HepG2 (cell line): ENCODE measurements at regions not wholly inside any gene's neighbourhood (a gene's known extent, or its start where the extent isn't known, plus 50 kb on each side); places are given as distances from the start of the nearest gene placed in this dataset.

Experiments used
- ARHGAP35 ChIP-seq: sonication (generic); formaldehyde crosslinking; IDR thresholded peaks from 2 replicates; pipeline ENCODE4 v1.9.0; 2022; ENCODE audit warnings: mild to moderate bottlenecking, inconsistent platforms, moderate library complexity, missing genetic modification reagents, borderline replicate concordance
- ATF7-NPFF ChIP-seq: sonication (generic); formaldehyde crosslinking; IDR thresholded peaks from 2 replicates; pipeline ENCODE4 v1.8.1; 2023; ENCODE audit warnings: mild to moderate bottlenecking, low read depth, missing genetic modification reagents, moderate library complexity
- BRD4 ChIP-seq: sonication (generic); formaldehyde crosslinking; IDR thresholded peaks from 2 replicates; pipeline ENCODE4 v1.4.0; 2020; ENCODE audit warnings: missing genetic modification reagents
- GPN1 ChIP-seq: sonication (generic); formaldehyde crosslinking; IDR thresholded peaks from 2 replicates; pipeline ENCODE4 v1.5.1; 2020; ENCODE audit warnings: missing genetic modification reagents, borderline replicate concordance
- HMG20A ChIP-seq: IDR thresholded peaks from 2 replicates; pipeline ENCODE4 v1.6.1; 2016; ENCODE audit warnings: borderline replicate concordance
- IRF9 ChIP-seq: sonication (generic); formaldehyde crosslinking; IDR thresholded peaks from 2 replicates; pipeline ENCODE4 v1.8.0; 2022; ENCODE audit warnings: missing genetic modification reagents, mild to moderate bottlenecking, borderline replicate concordance
- KLF16 ChIP-seq, 2 experiments: sonication (generic) in 1 of 2; formaldehyde crosslinking in 1 of 2; IDR thresholded peaks; 2 replicates each; pipeline versions ENCODE4 v1.6.1 to v1.8.0; 2016 to 2023; ENCODE audit warnings: missing genetic modification reagents in 2 of 2, missing compliant biosample characterization in 1 of 2
- MTF2 ChIP-seq: sonication (generic); formaldehyde crosslinking; IDR thresholded peaks from 2 replicates; pipeline ENCODE4 v1.5.0; 2020; ENCODE audit warnings: missing genetic modification reagents, borderline replicate concordance
- NR1H2 ChIP-seq: sonication (generic); formaldehyde crosslinking; IDR thresholded peaks from 2 replicates; pipeline ENCODE4 v1.8.1; 2022; ENCODE audit warnings: low read depth, missing genetic modification reagents, borderline replicate concordance
- PCBP2 ChIP-seq: fragments of 200-400 bp; formaldehyde crosslinking; optimal IDR thresholded peaks from 2 replicates; pipeline ENCODE3; 2018; ENCODE audit warnings: low read length, low read depth; ENCODE audit not compliant: poor library complexity, severe bottlenecking
- STAT5B ChIP-seq: sonication (generic); formaldehyde crosslinking; IDR thresholded peaks from 2 replicates; pipeline ENCODE4 v1.4.0; 2020; ENCODE audit warnings: missing genetic modification reagents
- TCF7 ChIP-seq: sonication (generic); IDR thresholded peaks from 2 replicates; pipeline ENCODE4 v1.6.1; 2016; ENCODE audit warnings: antibody characterized with exemption, low read depth
- ZBTB7B ChIP-seq: sonication (generic); formaldehyde crosslinking; IDR thresholded peaks from 2 replicates; pipeline ENCODE4 v1.4.0; 2020; ENCODE audit warnings: missing genetic modification reagents
- ZMAT3 ChIP-seq: sonication (generic); formaldehyde crosslinking; conservative IDR thresholded peaks from 2 replicates; pipeline ENCODE4 v1.7.0; 2021; ENCODE audit warnings: missing genetic modification reagents
- ZNF138 ChIP-seq: sonication (generic); formaldehyde crosslinking; IDR thresholded peaks from 2 replicates; pipeline ENCODE4 v1.5.0; 2020; ENCODE audit warnings: mild to moderate bottlenecking, low read depth, missing genetic modification reagents
- ZNF253 ChIP-seq: sonication (generic); formaldehyde crosslinking; IDR thresholded peaks from 2 replicates; pipeline ENCODE4 v1.8.0; 2022; ENCODE audit warnings: mild to moderate bottlenecking, missing genetic modification reagents, borderline replicate concordance
- ZNF616 ChIP-seq: sonication (generic); formaldehyde crosslinking; IDR thresholded peaks from 2 replicates; pipeline ENCODE4 v1.5.0; 2020; ENCODE audit warnings: low read depth, mild to moderate bottlenecking, missing genetic modification reagents
- ZNF790 ChIP-seq: sonication (generic); formaldehyde crosslinking; IDR thresholded peaks from 2 replicates; pipeline ENCODE4 v1.8.0; 2022; ENCODE audit warnings: missing genetic modification reagents, mild to moderate bottlenecking, borderline replicate concordance
- TF ChIP-seq, protein P1 (sequence below): sonication (generic); formaldehyde crosslinking; IDR thresholded peaks from 2 replicates; pipeline ENCODE4 v1.8.0; 2022; ENCODE audit warnings: mild to moderate bottlenecking, missing genetic modification reagents, borderline replicate concordance
- TF ChIP-seq, protein P2 (sequence below): IDR thresholded peaks from 2 replicates; pipeline ENCODE4 v1.6.1; 2016
- TF ChIP-seq, protein P3 (sequence below): sonication (generic); formaldehyde crosslinking; IDR thresholded peaks from 2 replicates; pipeline ENCODE4 v1.4.0; 2020; ENCODE audit warnings: missing genetic modification reagents, borderline replicate concordance

DNA sequence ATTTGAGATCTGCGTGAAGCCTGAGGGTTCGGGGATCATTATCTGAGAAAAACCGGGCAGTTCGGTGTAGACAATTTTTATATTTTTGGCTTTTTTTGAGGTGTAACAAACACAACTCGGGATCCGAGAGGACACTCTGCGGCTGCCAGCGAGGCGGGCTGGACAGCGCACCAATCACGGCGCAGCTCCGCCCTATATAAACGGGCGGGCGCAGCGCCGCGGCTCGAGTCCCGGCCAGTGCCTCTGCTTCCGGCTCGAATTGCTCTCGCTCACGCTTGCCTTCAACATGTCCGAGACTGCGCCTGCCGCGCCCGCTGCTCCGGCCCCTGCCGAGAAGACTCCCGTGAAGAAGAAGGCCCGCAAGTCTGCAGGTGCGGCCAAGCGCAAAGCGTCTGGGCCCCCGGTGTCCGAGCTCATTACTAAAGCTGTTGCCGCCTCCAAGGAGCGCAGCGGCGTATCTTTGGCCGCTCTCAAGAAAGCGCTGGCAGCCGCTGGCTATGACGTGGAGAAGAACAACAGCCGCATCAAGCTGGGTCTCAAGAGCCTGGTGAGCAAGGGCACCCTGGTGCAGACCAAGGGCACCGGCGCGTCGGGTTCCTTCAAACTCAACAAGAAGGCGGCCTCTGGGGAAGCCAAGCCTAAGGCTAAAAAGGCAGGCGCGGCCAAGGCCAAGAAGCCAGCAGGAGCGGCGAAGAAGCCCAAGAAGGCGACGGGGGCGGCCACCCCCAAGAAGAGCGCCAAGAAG is 69.0 kb downstream of the HFE start (continued):
- no peak for TF ChIP-seq TCF7
- TF ChIP-seq, protein P1, sequence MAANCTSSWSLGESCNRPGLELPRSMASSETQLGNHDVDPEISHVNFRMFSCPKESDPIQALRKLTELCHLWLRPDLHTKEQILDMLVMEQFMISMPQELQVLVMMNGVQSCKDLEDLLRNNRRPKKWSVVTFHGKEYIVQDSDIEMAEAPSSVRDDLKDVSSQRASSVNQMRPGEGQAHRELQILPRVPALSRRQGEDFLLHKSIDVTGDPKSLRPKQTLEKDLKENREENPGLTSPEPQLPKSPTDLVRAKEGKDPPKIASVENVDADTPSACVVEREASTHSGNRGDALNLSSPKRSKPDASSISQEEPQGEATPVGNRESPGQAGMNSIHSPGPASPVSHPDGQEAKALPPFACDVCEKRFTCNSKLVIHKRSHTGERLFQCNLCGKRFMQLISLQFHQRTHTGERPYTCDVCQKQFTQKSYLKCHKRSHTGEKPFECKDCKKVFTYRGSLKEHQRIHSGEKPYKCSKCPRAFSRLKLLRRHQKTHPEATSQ (CRISPR knock-in tag), result peak; percentile 89; the same call in 1 of the 2 replicates
- peak; percentile 90 for TF ChIP-seq IRF9 (CRISPR knock-in tag)
- TF ChIP-seq HMG20A (CRISPR knock-in tag), result no peak
- TF ChIP-seq, protein P2, sequence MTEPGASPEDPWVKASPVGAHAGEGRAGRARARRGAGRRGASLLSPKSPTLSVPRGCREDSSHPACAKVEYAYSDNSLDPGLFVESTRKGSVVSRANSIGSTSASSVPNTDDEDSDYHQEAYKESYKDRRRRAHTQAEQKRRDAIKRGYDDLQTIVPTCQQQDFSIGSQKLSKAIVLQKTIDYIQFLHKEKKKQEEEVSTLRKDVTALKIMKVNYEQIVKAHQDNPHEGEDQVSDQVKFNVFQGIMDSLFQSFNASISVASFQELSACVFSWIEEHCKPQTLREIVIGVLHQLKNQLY, result no peak
- TF ChIP-seq KLF16 (CRISPR knock-in tag; IDR thresholded peaks at IDR 0.05), result peak in 1 of 2 experiments; percentile 90; a peak in 3 of 4 replicates
- TF ChIP-seq PCBP2, result no peak
- TF ChIP-seq, protein P3, sequence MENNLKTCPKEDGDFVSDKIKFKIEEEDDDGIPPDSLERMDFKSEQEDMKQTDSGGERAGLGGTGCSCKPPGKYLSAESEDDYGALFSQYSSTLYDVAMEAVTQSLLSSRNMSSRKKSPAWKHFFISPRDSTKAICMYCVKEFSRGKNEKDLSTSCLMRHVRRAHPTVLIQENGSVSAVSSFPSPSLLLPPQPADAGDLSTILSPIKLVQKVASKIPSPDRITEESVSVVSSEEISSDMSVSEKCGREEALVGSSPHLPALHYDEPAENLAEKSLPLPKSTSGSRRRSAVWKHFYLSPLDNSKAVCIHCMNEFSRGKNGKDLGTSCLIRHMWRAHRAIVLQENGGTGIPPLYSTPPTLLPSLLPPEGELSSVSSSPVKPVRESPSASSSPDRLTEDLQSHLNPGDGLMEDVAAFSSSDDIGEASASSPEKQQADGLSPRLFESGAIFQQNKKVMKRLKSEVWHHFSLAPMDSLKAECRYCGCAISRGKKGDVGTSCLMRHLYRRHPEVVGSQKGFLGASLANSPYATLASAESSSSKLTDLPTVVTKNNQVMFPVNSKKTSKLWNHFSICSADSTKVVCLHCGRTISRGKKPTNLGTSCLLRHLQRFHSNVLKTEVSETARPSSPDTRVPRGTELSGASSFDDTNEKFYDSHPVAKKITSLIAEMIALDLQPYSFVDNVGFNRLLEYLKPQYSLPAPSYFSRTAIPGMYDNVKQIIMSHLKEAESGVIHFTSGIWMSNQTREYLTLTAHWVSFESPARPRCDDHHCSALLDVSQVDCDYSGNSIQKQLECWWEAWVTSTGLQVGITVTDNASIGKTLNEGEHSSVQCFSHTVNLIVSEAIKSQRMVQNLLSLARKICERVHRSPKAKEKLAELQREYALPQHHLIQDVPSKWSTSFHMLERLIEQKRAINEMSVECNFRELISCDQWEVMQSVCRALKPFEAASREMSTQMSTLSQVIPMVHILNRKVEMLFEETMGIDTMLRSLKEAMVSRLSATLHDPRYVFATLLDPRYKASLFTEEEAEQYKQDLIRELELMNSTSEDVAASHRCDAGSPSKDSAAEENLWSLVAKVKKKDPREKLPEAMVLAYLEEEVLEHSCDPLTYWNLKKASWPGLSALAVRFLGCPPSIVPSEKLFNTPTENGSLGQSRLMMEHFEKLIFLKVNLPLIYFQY (CRISPR knock-in tag), result peak; percentile 62; the same call in 1 of the 2 replicates
- TF ChIP-seq MTF2 (CRISPR knock-in tag), result no peak
- peak; percentile 94 for TF ChIP-seq ZNF790
- TF ChIP-seq ZNF616 (CRISPR knock-in tag), result peak; percentile 95
- TF ChIP-seq ZNF253, result peak; percentile 68
- peak; percentile 95; the same call in 1 of the 2 replicates for TF ChIP-seq NR1H2 (CRISPR knock-in tag)
- peak; percentile 98 for TF ChIP-seq ARHGAP35 (CRISPR knock-in tag)
- TF ChIP-seq ZNF138 (CRISPR knock-in tag), result peak; percentile 96
- peak; percentile 84 for TF ChIP-seq BRD4 (CRISPR knock-in tag)
- peak; percentile 92 for TF ChIP-seq ATF7-NPFF (CRISPR knock-in tag)
- TF ChIP-seq ZBTB7B (CRISPR knock-in tag), result no peak; the same call in none of the 2 replicates
- TF ChIP-seq STAT5B (CRISPR knock-in tag), result peak; percentile 36; the same call in 1 of the 2 replicates
- TF ChIP-seq GPN1 (CRISPR knock-in tag), result no peak; the same call in 1 of the 2 replicates
- peak; percentile 95 for TF ChIP-seq ZMAT3
